Fibroblast of skin of scalp (primary cell): ENCODE measurements at regions not wholly inside any gene's neighbourhood (a gene's known extent, or its start where the extent isn't known, plus 50 kb on each side); places are given as distances from the start of the nearest gene placed in this dataset.

Experiments used
- DNase-seq: peaks from one replicate; pipeline ENCODE4 v3.0.0-alpha.2; 2013

DNA sequence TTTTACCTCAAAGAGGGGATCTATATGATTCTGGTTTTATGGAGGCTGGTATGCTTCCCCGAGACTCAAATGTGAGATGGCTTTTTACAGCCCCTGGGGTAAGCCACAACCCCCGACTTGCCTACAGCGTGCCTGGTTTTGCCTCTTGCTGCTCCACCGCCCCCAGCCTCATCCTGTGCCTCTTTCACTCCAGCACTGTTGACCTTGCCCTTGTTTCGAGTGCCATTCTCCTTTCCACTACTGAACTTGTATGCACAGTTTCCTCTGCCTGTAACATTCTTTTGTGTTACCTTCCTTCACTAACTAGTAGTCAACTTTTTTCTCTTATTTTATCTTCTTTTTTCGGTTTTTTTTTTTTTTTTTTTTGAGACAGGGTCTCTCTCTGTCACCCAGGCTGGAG is 219.0 kb upstream of the ZBED5 start:
- no peak for DNase-seq

DNA sequence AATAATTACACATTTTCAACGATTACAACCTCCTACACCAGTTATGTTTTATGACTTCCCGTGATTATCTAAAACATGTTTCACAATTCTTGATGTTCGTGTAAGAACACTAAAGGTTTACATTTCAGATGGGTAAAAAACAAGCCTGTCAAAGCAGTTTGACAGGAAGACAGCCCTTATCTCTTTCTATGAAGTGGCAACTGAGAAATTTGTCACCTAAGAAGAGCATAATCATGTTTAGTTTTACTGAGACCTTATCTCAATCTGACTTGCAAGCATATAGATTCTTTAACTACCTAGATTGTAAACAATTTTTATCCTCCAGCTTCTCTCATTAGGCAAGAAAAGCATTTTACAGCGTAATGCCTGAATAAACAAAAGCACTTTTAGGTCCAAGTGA is 218.4 kb upstream of the ZBED5 start:
- DNase-seq, result no peak

DNA sequence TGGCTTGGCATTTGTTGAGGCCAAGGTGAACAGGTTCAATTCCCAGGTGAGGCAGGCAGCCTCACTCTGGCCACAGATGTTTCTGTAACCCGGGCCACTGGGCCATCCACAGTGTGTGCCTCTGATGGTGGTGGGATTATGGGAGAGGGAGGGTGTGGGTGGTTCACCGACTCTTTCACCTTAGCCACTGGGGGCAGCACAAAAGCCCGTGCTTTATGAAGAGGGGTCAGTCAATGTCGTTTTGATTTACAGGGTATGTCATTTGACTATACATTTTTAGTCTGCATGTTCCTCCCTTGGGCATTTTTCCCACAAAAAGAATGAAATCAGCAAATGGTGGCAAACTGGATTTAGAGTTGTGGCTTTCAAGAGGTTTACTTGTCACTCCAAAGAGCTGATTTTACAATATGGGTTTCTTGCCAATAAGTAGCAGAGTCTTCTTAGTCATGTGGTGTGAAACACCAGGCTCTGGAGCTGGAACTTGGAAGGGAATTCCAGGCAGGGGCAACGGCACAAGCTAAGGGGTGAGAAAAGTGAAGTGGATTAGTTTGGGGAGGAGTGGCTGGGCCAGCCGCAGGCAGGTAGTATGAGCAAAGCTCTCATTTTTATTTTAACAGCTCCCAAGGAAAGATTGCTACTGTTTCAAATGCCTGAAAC is 217.8 kb upstream of the ZBED5 start:
- no peak for DNase-seq

DNA sequence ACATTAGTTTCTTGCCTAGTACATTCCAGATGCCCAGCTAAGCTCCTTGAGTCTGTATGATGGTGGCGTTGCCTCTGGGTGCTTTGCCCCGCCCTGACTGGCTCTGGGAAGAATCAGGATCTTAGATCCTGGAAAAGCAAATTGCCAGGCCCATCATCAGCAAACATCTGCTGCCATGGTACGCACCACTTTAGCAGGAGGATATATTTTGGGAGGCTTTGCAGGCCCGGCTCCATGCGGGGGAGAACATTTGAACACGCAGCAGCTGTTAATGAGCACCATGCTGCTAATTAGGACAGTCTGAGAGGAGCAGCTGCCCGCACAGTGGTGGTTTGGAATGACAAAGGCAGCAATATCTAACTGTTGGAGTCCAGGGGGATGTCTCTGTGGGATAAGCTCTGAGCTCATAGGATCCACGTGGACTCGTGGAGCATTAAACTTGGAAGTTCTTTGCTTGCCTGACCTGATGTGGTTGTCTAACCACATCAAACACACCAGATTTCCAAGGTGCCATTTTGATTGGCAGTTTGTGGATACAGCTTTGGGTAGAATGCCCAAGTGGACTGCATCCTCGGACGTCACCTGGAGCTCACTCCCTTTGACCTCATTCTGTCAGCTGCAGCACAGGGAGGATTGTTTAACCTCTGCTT is 217.0 kb upstream of the ZBED5 start:
- DNase-seq, result no peak

DNA sequence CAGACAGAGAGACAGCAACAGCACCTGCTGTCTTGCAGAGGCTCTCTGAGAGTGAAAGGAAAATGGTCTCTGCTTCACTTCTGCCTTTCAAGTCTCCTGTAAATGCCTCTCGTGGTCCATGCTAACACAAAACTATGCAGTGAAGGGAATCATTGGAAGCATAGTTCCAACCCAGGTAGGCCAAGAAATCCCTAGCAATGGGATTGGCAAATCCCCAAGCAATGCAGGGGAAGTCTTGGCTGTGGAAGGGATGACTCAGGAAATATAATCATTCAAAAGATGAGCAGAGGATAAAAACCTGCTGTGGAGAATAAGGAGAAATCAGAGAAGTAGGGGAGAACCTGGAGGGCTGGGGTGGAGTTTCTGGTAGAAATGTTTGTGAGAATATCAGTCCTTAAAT is 216.1 kb upstream of the ZBED5 start:
- DNase-seq, result no peak

DNA sequence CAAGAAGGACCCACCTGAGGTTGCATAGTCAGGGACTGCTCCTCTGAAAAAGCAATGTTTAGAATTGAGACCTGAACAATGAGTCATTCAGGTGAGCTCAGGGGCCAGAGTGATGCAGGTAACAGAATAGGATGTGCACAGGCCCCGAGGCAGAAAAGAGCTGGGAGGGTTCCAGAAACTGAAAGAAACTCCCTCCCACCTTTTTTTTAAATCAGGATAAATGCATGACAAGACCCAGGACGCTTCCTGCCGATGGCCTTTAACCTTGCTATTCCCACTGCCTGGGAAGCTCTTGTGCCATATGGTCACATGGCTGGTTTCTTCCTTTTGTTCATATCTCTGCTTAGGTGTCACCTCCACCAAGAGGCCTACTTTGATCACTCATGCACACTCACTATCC is 214.2 kb upstream of the ZBED5 start:
- no peak for DNase-seq

DNA sequence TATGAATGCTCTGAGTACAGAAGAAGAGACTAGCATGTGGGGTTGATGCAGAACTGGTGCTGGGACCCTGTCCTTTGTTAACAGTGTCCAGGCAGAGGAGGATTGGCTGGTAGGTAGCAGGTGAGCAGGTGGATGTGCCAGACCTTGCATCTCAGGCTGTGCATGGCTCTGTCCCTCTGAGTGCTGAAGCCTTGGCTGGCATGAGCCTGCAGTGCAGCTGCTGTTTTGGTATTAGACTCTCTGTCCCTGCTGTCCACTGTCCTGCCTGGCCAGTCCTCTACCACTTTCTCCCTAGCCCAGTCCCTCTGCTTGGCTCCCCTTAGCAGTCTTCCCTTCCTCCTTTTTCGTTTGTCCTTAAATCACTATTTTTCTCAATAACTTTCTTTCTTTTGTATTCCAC is 213.6 kb upstream of the ZBED5 start:
- DNase-seq, result no peak

DNA sequence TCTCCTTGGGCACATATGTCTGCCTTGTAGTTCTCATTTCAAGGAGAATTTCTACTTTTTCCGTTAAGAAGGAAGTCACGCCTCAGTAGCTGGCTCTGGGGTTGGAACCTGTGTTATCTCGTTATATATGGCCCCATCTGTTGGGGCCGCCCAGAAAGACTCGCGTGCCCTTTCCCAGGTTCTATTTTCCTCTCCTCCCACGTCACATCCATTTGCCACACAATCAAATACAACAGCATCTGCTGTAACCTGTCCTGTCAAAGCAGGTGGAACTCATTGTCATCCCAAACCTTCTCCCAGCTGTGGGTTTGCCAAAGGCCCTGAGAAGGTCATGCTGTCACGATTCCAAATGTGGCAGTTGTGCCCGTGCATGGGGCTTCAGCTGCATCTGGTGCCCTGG is 213.1 kb upstream of the ZBED5 start:
- DNase-seq, result no peak

DNA sequence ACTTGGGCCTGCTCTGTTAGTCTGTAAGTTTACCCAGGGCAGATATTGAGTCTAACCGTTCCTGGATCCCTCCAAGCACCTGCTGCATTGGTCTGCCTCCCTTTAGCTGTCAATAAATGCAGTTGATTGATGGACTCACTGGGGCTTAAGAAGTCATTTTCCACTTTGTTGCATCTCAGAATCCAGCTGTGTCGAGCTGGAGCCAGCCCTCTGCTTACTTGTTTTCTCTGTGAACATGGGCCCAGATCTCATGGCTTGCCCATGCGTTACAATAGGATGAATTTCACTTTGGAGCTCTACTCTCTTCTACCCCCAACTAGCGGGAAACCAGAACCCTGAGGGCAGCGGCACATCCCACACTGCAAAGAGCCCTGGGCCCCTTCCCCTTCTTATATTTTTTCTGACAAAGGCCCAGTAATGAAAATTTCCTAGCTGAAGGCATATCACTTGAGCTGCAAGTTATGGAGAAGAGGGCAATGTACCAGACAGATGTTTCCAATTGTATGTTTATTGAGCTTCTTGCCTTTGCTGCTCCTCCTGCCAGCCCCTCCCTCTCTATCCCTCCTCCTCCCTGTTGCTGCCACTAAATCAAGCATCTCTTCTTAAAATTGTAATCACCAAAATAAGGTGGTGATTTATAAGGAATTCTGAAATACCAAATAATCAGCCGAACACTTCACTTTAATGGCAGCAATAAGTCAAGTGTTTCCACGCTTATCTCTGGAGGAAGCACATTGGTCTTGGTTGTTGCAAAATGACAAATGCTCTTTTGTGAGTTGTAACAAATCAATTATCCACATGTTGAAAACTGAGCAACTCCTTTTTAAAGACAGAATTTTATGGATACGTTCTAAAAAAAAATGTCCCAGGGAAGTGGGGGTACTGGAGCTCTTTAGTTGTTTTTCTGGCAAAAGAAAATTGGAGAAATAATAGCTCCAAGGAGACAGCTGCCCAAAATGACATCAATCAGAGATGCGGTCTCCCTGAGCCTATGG is 212.3 kb upstream of the ZBED5 start:
- no peak for DNase-seq

DNA sequence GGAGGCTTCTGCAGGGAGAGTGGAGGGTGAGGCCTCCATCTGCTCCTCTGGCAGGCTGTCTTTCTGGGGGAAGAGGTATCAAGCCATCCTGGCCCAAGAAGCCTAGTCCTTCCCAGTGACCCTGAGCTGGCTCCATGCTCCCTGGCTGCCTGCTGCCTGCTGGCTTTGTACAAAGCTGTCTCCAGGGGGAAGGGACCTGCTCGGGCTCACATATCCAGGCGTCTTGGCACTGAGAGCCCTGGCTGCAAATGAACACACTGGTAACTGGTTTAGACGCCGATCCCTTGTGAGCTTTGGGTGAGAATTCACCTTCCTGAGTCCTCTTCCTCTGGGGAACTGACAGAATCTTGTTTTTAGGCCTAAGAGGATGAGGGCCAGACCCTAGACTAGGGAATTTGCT is 210.3 kb upstream of the ZBED5 start:
- no peak for DNase-seq

DNA sequence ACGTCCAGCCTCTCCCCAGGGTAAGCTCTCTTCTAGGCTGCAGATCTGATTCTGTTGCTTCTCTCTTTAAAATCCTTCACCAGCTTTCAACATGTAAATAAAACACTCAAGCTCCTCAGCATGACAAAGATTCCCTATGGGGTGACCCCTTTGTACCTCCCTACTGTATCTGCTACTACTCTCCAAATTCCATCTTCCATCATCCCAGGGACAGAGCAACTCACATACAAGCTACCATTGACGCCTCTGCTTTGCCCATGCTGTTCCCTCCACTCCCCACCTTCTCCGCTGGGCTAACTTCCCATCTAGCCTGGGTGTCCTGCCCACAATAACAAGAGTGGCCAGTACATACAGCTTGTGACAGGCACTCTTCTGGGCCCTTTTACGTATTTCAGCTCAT is 207.5 kb upstream of the ZBED5 start:
- DNase-seq, result no peak

DNA sequence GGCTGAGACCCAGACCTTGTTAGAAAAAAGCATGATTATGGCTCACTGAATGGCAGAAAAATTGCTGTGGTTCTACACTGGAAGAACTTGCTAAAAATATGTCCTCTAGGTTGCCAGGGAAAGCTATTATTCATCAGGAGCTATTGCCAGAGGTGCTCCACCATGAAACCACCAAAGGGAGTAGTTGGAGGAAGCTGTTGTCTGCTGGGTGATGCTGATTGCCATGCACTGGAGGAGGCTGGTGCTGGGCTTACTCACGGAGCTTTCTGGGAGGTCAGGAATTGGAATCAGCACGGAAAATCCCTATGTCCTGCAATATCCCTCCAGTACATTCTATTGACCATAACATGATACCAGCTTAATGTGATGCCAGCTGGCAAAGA is 199.6 kb upstream of the ZBED5 start:
- no peak for DNase-seq

DNA sequence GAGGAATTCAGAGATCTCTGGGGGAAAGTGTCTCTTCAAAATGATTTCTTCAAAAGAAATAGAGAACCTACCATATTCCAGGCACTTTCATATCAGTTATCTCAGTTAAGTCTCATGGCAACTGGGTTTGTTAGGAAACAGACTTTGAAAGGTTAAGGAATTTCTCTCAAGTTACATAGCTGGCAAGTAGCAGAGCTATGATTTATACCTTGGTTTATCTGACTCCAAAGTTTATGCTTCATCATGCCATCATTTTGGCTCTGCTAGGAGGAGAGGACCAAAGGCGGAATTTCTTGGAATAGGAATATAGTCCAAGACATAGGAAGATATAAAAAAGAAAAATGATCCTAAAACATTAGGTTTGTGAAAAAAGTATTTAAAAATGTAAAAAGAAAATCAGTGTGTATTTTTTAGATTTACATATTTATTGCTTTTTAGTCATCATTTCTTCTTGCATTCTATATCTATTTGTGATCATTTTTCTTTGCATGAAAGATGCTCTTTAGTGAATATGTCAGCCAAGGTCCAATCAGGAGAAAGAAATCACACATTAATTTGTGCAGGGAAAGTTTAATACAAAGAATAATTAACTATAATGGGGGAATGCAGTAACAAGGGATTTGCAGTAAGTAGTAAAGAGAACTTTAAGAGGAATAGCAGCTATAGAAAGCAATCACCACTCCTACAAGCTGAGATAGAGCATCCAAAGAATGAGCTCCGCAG is 199.1 kb upstream of the ZBED5 start:
- no peak for DNase-seq

DNA sequence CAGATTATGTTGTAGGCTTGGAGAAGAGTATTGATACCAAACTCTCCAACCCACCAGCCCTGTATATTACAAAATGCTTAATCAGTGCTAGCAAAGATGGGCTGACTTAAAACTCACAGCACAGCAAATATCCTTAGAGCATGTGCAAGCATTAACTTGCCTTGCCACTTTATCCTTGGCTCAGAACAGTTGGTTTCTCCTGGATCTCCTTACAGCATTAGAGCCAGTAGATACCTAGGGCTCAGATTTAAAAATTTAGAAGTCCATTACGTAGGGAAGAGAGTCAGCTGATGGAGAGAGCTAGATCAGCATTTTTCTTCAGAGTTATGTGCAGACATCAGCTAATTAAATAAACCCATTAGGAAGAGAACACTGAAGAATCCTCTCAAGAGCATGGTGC is 198.5 kb upstream of the ZBED5 start:
- DNase-seq, result no peak

DNA sequence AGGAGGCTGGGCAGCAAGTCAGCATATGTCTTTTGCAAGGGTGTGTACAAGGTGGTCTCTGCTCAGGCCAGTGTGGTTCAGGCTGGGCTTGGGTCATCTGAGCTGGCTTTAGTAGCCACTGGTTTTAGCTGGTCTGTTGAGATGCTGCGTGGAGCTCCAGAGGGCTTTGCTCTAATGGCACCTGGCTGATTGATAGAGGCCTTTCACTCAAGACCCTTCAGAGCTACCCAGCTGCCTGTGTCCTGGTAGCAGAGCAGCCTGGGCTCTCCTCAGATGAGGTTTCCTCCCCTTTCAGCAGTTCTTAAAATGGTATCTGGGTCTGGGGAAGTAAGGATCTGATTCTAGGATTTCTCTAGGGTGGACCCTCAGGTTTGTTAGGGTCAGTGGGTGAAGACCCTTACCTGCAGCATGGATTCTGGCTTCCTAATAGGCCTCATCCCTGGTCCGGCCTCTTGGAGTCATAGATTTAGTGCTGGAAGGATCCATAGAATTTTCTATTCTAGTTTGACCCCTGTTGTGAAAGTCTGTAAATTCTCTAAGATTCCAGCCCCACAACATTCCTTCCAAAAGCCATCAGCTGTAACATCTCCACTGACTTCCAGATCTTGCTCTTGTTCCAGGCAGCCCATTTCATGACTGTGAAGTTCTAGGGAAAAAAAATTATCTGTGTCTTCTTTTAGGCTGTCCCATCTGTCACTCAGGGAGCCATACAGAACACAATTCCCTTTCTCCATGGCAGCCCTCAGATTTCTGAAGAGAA is 190.2 kb upstream of the ZBED5 start:
- no peak for DNase-seq

DNA sequence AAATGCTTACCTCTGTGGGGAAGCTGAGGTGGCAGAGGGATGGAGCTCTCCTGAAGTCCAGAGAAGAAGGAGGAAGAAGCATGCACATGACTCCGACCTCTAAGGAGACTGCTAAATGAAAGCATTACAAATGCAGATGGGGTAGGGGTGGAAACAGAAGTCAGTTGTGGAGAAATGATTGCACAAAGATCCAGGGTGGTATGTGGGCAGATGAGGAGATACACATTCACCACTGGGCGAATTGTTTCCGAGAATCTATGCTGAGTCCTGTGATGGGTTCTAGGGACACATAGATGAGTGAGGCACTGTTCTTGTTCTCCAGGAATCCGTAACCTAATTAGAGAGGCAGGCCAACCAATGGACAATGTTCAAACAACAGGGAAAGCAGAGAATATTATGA is 188.9 kb upstream of the ZBED5 start:
- DNase-seq, result no peak

DNA sequence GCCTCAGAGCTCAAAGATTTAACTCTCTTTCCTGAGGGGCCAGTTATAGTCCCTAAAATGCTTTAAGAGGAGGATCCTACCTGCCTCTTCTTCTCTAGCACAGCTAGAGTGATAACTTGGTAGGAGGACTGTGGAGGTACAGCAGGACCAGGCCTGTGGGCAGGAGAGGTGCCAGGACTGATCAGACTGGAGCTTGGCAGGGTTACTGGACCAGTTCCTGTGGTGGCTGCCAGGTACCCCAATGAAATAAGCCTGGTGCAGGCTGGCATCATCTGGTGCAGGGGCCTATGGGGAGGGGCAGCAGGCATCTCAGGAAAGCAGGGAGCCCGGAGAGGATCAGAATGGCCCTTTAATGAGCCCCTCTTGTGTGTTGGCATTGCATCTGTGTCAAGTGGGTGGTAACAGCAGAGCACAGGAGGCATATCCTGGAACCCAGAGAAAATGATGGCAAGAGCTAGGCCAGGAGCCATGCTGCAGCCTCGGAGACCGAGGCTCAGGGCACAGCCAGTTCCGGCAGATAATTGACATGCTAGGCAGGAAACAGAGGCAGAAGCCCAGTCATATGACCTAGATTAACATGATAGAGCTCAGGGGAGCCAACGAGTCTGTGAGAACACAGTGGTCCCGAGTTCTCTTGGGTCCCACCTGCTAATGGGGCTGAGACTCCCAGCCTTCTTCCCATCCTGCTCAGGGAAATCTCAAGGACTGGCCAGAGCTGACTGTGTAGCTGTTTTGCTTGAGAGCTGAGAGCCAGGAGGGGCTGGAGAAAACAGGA is 187.5 kb upstream of the ZBED5 start:
- no peak for DNase-seq

DNA sequence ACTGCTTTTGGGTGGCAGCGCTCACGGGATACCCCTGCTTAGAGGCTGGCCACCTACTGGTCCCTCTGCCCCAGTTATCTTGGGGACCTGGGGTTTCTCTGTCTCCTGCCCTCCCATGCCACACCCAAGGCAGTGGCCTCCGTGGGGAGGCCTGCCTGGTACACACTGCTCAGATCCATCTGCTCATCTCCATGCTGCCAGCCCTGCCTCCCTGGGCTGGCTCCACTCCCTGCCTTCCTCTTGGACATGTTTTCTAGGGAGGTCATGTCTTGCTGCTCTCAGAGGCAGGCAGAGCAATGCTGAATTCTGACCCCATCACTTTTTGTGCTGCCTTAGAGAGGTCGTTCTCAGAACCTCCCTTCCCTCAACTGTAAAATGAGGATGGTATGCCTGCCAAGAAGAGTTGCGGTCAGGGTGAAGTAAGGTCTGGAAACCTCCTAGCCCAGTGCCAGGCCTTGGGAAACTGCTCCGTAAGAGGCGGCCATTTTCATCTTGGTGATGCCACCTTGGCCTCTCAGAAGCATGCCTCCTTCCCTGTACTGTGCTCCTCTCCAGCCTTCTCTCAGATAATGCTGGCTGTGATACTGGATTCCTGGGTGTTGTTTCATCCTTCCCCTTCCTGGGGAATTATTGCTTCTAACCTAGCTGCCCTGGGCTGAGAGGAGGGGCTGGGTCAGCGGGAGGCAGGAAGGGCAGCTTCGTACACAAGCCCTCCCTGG is 186.4 kb upstream of the ZBED5 start:
- DNase-seq, result no peak

DNA sequence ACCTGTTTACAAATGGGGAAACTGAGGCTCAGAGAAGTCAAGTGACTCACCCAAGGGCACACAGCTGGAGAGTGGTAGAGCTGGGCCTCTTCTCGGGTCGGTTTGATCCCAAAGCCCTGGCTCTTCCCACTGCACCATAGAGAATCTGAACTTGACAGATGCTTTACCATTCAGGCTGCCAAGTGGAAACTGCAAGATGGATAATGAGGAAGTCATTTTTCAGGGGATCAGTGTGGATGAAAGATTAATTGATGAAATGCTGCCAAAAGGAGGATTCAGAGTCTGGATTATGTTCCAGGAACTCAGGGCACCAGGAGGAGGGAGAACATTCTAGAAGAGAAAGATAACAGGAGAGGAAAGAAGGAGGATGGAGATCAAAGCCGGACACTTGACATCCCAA is 185.9 kb upstream of the ZBED5 start:
- DNase-seq, result no peak

DNA sequence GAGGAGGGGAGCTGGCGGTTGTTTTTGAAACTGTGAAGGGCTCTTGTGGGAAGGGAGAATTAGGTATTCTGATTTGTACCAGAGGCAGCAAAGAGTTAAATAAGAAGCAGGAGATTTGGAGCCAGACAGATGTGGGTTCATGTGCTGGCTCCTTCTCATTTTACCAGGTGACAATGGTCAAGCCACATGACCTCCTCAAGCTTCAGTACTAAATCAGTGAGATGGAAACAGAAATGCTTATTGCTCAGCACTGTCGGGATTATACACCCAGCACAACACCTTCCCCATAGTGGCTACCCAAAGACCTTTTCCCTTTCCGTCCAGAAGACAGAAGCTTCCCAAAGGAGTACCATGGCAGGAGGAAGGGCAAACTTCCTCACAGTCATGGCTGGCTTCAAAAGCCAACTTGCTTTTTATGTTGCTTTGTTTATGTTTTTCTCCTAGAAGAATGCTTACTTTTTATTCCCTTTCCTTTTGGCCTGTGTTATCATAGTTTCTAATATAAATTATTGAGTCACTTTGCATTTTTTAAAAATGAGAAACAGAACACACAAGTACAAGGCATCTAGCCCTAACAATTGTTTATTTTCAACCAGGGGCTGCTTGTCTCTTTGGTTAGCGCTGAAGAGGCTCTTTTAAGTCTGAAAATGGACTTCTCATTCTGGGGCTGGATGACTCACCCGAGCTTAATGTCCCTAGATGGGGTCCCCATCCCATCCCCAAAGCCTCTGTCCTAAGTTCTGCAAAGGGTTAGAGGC is 181.5 kb upstream of the ZBED5 start:
- no peak for DNase-seq
